IMR-90 (cell line): ENCODE measurements at regions not wholly inside any gene's neighbourhood (a gene's known extent, or its start where the extent isn't known, plus 50 kb on each side); places are given as distances from the start of the nearest gene placed in this dataset.

Experiments used
- BHLHE40 ChIP-seq: fragments of 150-350 bp; IDR thresholded peaks from 2 replicates; pipeline ENCODE4 v1.6.1; 2016; ENCODE audit warnings: mild to moderate bottlenecking, low read depth, low read length
- CEBPB ChIP-seq: IDR thresholded peaks from 2 replicates; pipeline ENCODE4 v1.6.1; 2012; ENCODE audit warnings: low read depth, low read length, improper control_type of control experiment
- CHD1 ChIP-seq: IDR thresholded peaks from 2 replicates; pipeline ENCODE4 v1.6.1; 2012; ENCODE audit warnings: low read depth, low read length, improper control_type of control experiment
- ELK1 ChIP-seq: fragments of 150-350 bp; IDR thresholded peaks from 2 replicates; pipeline ENCODE4 v1.6.1; 2016; ENCODE audit warnings: low read depth, mild to moderate bottlenecking, low read length, moderate library complexity, borderline replicate concordance
- FOS ChIP-seq: fragments of 150-350 bp; IDR thresholded peaks from 2 replicates; pipeline ENCODE4 v1.6.1; 2016; ENCODE audit warnings: low read depth, low read length
- MAFK ChIP-seq: IDR thresholded peaks from 2 replicates; pipeline ENCODE4 v1.6.1; 2012; ENCODE audit warnings: low read depth, low read length, improper control_type of control experiment
- MXI1 ChIP-seq: IDR thresholded peaks from 2 replicates; pipeline ENCODE4 v1.6.1; 2012; ENCODE audit warnings: low read depth, mild to moderate bottlenecking, low read length, moderate library complexity, borderline replicate concordance
- POLR2A ChIP-seq: IDR thresholded peaks from 2 replicates; pipeline ENCODE4 v1.6.1; 2012; ENCODE audit warnings: mild to moderate bottlenecking, low read depth, low read length
- SMC3 ChIP-seq: fragments of 150-350 bp; IDR thresholded peaks from 2 replicates; pipeline ENCODE4 v1.6.1; 2016; ENCODE audit warnings: low read depth, mild to moderate bottlenecking, antibody characterized with exemption, low read length, moderate library complexity
- TF ChIP-seq, protein P1 (sequence below): conservative IDR thresholded peaks from 2 replicates; pipeline ENCODE4 v1.5.1; 2012; ENCODE audit warnings: mild to moderate bottlenecking, low read depth, low read length, improper control_type of control experiment
- TF ChIP-seq, protein P2 (sequence below): fragments of 150-350 bp; IDR thresholded peaks from 2 replicates; pipeline ENCODE4 v1.6.1; 2017; ENCODE audit warnings: mild to moderate bottlenecking, antibody characterized with exemption, low read length, low read depth

DNA sequence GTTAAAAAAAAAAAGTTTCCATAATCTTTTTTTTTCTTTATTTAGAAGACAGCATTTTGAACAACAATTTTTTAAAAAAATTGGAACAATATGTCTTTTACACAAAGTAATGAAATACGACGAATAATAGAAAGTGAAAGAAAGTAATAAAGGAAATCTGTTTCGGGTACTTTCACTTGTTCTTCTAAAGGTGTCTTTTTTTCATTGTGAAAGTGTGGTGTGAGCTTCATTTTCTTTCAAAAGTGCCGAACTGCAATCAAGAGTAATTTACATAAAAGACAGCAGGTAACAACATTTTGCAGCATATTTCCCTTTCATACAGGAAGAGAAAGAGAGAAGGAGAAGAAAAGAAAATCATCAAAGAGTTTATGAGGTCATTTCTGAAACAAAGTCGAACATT lies 159.7 kb upstream of the CDH12 start:
- TF ChIP-seq, protein P1, sequence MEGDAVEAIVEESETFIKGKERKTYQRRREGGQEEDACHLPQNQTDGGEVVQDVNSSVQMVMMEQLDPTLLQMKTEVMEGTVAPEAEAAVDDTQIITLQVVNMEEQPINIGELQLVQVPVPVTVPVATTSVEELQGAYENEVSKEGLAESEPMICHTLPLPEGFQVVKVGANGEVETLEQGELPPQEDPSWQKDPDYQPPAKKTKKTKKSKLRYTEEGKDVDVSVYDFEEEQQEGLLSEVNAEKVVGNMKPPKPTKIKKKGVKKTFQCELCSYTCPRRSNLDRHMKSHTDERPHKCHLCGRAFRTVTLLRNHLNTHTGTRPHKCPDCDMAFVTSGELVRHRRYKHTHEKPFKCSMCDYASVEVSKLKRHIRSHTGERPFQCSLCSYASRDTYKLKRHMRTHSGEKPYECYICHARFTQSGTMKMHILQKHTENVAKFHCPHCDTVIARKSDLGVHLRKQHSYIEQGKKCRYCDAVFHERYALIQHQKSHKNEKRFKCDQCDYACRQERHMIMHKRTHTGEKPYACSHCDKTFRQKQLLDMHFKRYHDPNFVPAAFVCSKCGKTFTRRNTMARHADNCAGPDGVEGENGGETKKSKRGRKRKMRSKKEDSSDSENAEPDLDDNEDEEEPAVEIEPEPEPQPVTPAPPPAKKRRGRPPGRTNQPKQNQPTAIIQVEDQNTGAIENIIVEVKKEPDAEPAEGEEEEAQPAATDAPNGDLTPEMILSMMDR: no peak
- TF ChIP-seq POLR2A (no peak), CEBPB (no peak), FOS (no peak), SMC3 (no peak), BHLHE40 (no peak), MAFK (no peak), MXI1 (no peak), ELK1 (no peak), CHD1 (no peak)
- TF ChIP-seq, protein P2, sequence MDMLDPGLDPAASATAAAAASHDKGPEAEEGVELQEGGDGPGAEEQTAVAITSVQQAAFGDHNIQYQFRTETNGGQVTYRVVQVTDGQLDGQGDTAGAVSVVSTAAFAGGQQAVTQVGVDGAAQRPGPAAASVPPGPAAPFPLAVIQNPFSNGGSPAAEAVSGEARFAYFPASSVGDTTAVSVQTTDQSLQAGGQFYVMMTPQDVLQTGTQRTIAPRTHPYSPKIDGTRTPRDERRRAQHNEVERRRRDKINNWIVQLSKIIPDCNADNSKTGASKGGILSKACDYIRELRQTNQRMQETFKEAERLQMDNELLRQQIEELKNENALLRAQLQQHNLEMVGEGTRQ: no peak
